ENCODE measurements at regions not wholly inside any gene's neighbourhood (a gene's known extent, or its start where the extent isn't known, plus 50 kb on each side); places are given as distances from the start of the nearest gene placed in this dataset.

DNA sequence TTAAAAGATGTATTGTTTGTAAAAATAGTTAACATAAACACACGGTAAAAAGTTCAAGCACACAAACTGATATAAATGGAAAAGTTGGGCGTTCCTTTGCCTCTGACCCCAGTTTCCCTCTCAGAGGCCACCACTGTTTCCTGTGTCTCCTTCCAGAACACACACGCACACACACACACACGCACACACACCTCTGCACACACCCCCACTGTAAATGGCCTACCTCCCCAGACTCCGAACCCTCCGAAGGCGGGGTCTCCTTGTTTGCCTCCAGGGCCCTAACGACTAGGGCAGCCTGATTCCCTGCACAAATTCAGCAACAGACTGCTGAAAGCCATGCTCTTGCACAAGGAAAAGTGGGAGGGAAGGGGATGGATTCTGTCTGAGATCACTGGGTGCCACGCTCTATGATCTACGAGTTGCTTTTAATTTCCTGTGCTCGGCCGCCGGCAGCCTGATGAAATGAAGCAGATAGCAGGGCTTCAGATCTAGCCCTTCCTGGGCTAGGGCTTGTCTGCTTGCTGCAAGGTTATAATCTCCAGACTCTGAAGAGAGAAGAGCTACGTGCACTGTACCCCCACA lies 184.0 kb upstream of the IL12B start:
- H3K9me3 ChIP-seq (replicated peaks; ENCODE audit: control insufficient read depth, insufficient read depth, low read length) = no peaks in the 10 kb centered on the region
- H3K4me1 ChIP-seq (ENCODE audit: control insufficient read depth, insufficient read depth, low read length) = peaks cover 3% of the 10 kb centered on the region; the same call in 1 of the 2 replicates
- 79% methylated on average over 13 of the region's 14 CpGs for WGBS (ENCODE audit: insufficient coverage, insufficient replicate concordance, low lambda C conversion rate, missing lambda C conversion rate)
- POLR2A ChIA-PET = no interaction called here
- RAD21 ChIA-PET (ENCODE audit: unreplicated experiment) = no interaction called here
- in situ Hi-C loops (cut with MboI) = no loop called here
- FAIRE-seq (no peak), ATAC-seq (no peak), DNase-seq (ENCODE audit: low read depth, low spot score) (no peak)
- SMC1A ChIA-PET (ENCODE audit: uncharacterized antibody, unreplicated experiment) = interaction anchor here (1.3 kb wide), 1 partner anchor 228 kb away, joined by 3 read pairs; no protein-coding TSS in a partner anchor
- H3K36me3 ChIP-seq (ENCODE audit: control insufficient read depth in 2 of 2, insufficient read depth in 2 of 2, low read length in 1 of 2) = no peaks in the 10 kb centered on the region
- BruUV-seq (replicated peaks) = no TSS peak
- no peak overlapping the region for H3K27ac ChIP-seq (ENCODE audit: control insufficient read depth, insufficient read depth)
- CTCF ChIA-PET = interaction anchor here (0.6 to 2.6 kb wide), 5 partner anchors 13 to 450 kb away, joined by 3 to 13 read pairs (median 4); no protein-coding TSS in a partner anchor
- no peak overlapping the region for H2AFZ ChIP-seq (ENCODE audit: control insufficient read depth, low read depth, low read length)
- H3K27me3 ChIP-seq (replicated peaks in 1 of 2; ENCODE audit: control insufficient read depth in 2 of 2, insufficient read depth in 2 of 2, low read length in 1 of 2) = no peaks in the 10 kb centered on the region
- intact Hi-C loops (cut with micrococcal nuclease; ENCODE audit: unreplicated experiment) = no loop called here
- TF ChIP-seq, protein P1, sequence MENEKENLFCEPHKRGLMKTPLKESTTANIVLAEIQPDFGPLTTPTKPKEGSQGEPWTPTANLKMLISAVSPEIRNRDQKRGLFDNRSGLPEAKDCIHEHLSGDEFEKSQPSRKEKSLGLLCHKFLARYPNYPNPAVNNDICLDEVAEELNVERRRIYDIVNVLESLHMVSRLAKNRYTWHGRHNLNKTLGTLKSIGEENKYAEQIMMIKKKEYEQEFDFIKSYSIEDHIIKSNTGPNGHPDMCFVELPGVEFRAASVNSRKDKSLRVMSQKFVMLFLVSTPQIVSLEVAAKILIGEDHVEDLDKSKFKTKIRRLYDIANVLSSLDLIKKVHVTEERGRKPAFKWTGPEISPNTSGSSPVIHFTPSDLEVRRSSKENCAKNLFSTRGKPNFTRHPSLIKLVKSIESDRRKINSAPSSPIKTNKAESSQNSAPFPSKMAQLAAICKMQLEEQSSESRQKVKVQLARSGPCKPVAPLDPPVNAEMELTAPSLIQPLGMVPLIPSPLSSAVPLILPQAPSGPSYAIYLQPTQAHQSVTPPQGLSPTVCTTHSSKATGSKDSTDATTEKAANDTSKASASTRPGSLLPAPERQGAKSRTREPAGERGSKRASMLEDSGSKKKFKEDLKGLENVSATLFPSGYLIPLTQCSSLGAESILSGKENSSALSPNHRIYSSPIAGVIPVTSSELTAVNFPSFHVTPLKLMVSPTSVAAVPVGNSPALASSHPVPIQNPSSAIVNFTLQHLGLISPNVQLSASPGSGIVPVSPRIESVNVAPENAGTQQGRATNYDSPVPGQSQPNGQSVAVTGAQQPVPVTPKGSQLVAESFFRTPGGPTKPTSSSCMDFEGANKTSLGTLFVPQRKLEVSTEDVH (IDR thresholded peaks at IDR 0.05; ENCODE audit: low read depth, partially characterized antibody) = no peak
- TF ChIP-seq SUPT20H (IDR thresholded peaks at IDR 0.05; ENCODE audit: borderline replicate concordance, control insufficient read depth, low read depth, low read length) = no peak
- no peak for TF ChIP-seq WRNIP1 (IDR thresholded peaks at IDR 0.05; ENCODE audit: borderline replicate concordance, low read depth, low read length)
- no peak for TF ChIP-seq MEF2B (IDR thresholded peaks at IDR 0.05; ENCODE audit: partially characterized antibody, poor library complexity, severe bottlenecking)
- TF ChIP-seq, protein P2, sequence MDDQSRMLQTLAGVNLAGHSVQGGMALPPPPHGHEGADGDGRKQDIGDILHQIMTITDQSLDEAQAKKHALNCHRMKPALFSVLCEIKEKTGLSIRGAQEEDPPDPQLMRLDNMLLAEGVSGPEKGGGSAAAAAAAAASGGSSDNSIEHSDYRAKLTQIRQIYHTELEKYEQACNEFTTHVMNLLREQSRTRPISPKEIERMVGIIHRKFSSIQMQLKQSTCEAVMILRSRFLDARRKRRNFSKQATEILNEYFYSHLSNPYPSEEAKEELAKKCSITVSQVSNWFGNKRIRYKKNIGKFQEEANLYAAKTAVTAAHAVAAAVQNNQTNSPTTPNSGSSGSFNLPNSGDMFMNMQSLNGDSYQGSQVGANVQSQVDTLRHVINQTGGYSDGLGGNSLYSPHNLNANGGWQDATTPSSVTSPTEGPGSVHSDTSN (IDR thresholded peaks at IDR 0.05; ENCODE audit: insufficient replicate concordance, low read depth, low read length) = no peak
- H3K4me2 ChIP-seq (ENCODE audit: control insufficient read depth, insufficient read depth) = no peak overlapping the region
- H3K4me3 ChIP-seq = no peak overlapping the region
- H3K79me2 ChIP-seq (ENCODE audit: control insufficient read depth, insufficient read depth, low read length) = no peaks in the 10 kb centered on the region
- H3K9ac ChIP-seq (ENCODE audit: control insufficient read depth, insufficient read depth, low read length) = no peak overlapping the region
- no peaks in the 10 kb centered on the region for H4K20me1 ChIP-seq (ENCODE audit: control insufficient read depth, insufficient read depth)

Data from GM12878 (cell line).